AG09309 (cell line): ENCODE measurements at regions not wholly inside any gene's neighbourhood (a gene's known extent, or its start where the extent isn't known, plus 50 kb on each side); places are given as distances from the start of the nearest gene placed in this dataset.
A peak's percentile ranks its signal among the peaks of the same experiment; 100 is the strongest.

Experiments
- DNase-seq: peaks from one replicate; pipeline ENCODE4 v3.0.0-alpha.2; 2010; ENCODE audit warnings: low read depth
- H3K4me3 ChIP-seq: 2 replicates; pipeline ENCODE4 v1.5.1; 2011; ENCODE audit warnings: mild to moderate bottlenecking, low read depth, low read length, moderate library complexity; ENCODE audit not compliant: control insufficient read depth
- TF ChIP-seq, protein P1 (sequence below): IDR thresholded peaks from 2 replicates; pipeline ENCODE4 v1.5.1; 2011; ENCODE audit warnings: mild to moderate bottlenecking, low read depth, low read length, inconsistent platforms; ENCODE audit not compliant: insufficient read depth, control insufficient read depth; ENCODE audit errors: missing control alignments

DNA sequence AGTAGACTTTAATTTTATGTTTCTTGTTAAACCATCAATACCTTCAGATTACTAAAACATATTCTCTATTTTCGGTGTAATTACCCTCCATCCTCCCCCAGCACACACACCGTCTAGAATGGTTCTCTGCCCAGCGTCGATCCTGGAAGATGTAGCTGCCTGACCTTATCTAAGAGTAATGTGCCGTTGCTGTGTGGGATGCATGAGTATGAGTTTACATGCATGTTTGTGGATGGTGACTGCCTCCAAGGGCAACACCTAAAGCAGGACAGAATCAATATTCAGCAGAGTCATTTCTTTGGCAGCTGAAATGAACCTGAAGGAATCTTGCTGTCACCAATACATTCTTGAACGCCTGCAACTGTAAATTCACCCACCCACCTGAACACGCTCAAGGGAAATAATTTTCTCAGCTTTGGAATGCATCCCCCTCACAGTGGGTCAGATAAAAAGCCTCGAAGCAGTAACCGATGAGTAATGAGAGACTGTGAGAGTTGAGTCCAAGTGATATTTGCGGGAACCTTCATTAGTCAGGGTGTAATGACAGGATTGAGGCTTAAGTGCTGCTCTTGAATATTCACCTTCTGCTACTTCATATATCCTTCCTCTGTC, 155.8 kb upstream of the RND3 start:
- no peak overlapping the region for H3K4me3 ChIP-seq
- TF ChIP-seq, protein P1, sequence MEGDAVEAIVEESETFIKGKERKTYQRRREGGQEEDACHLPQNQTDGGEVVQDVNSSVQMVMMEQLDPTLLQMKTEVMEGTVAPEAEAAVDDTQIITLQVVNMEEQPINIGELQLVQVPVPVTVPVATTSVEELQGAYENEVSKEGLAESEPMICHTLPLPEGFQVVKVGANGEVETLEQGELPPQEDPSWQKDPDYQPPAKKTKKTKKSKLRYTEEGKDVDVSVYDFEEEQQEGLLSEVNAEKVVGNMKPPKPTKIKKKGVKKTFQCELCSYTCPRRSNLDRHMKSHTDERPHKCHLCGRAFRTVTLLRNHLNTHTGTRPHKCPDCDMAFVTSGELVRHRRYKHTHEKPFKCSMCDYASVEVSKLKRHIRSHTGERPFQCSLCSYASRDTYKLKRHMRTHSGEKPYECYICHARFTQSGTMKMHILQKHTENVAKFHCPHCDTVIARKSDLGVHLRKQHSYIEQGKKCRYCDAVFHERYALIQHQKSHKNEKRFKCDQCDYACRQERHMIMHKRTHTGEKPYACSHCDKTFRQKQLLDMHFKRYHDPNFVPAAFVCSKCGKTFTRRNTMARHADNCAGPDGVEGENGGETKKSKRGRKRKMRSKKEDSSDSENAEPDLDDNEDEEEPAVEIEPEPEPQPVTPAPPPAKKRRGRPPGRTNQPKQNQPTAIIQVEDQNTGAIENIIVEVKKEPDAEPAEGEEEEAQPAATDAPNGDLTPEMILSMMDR, result no peak
- DNase-seq, result no peak

DNA sequence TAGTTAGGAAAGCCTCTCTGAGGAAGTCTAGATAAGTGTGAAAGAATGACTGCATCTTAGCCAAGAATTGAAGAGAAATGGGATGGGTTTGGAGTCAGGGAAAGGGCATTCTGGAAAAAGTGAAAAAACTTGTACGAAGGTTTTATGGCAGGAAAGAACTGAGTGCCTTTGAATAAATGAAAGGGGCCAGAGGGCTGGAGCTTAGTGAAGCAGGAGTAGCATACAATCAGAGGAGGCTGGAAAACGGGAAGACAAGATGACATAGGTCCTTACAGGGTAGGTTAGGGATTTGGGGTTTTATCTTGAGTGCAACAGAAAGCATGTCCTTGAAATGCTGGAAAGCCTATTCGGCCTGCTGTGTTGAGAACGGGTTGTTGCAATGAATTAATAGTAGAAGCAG, 152.6 kb upstream of the RND3 start:
- TF ChIP-seq, protein P1, result no peak
- H3K4me3 ChIP-seq, result peak overlapping the region; percentile 15
- DNase-seq, result no peak

DNA sequence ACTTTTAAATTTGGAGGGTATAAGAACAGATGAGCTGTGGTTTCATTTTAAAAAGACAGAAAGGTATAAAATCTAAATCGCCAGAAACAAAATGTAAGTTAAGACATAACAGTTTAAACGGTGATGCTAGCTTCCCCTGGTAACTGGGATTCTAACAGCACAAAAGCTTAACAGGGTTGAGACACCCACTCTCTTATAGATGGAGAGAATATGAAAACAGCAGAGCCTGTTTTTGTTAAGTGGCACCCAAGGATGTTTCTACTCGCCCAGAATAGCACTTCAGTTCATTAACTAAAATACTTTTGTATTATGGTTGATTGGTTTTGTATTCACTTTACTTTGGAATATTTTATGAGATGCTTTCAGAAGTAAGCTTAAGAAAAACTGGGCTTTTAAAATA, 151.9 kb upstream of the RND3 start:
- DNase-seq, result no peak
- TF ChIP-seq, protein P1, result no peak
- no peak overlapping the region for H3K4me3 ChIP-seq

DNA sequence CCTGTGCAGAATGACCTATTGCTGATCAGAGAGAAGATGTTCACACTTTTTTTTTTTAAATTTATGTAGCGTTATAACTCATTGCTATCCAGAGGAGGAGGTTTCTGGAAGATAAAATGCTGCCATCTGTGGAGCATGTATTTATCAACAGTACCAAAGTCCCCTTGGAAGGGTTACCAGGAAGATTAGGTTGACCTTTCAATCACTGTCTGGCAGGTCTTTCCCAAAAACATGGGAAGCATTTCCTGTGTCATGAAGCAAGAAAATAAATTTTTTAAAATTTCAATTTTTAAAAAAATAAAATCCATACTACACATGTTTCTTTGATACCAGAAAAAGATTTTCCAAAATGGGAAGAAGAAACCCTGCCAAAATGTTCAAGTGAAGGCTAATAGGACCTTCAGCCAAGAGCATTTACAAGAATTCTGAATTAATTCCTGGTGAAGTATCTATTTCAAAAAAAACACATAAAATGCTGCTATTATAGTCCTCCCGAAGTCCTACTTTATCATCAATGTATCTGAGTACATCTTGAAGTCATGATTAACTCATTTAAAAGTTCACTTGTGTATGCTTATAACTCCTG, 143.9 kb upstream of the RND3 start:
- no peak overlapping the region for H3K4me3 ChIP-seq
- TF ChIP-seq, protein P1, result no peak
- DNase-seq, result no peak

DNA sequence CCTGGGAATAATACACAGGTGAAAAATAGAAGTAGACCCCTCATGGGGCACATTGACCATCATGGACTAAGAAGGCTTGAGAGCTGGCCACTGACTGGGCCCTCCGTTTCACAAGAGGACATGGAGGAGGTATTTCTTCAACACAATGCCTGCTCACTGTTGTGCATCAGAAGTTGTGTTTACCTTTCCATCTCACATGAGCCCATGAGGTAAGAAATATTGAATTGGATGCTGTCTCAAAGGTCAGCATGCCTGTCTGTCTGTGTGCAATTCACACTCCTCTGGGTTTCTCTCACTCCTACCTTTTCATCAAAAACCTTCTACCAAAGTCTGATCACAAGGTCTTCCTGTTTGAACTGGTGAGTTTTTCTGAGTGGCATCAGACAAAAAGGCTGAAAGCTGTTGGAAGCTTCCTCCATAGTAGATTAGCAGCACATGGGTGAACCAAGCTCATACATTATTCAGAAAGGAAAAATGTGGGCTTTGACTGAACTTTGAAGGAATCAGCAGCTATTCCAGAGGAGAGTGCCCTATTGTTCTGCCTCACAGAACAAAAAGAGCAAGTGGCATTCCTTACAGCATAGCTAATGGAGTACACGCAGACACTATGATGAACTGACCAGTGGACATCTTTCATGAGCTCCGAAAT, 143.2 kb upstream of the RND3 start:
- H3K4me3 ChIP-seq, result no peak overlapping the region
- no peak for DNase-seq
- TF ChIP-seq, protein P1, result no peak

DNA sequence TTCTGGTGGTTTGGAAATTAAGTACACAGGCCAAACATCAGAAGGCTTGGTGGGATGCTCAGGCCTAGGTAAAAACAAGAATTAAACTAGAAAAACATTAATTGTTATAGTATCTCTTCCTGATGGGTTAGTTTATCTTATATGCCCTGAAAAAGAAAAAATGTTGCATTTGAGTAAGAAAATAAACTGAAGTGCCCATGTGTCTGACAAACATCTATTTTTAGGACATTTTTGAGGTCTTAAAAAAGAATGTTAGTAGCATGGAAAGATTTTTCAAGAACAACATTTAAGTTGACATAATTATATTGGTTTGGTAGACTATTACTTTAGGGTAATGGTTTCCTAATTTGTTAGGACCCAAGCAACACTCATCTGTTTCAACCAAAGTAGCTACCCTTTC, 140.1 kb upstream of the RND3 start:
- TF ChIP-seq, protein P1, result no peak
- H3K4me3 ChIP-seq, result no peak overlapping the region
- no peak for DNase-seq
